ENCODE measurements at regions not wholly inside any gene's neighbourhood (a gene's known extent, or its start where the extent isn't known, plus 50 kb on each side); places are given as distances from the start of the nearest gene placed in this dataset.

DNA sequence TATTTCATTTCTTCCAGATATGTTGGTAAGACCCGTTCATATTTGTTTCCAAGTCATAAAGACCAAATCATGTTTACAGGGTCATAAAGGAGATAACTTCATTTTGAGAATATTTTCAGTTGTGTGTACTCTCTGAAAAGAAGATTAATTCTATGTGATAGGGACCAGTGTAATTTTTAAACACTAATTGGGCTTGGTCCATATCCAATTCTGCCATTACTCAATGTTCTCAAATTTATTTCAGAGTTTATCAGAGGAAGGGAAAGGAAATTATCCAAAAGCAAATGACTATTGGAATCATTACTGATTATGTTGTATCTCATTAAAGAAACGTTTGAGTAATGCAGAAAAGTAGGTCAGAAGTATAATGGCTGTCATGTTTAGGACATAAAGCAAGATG is 126.8 kb upstream of the DCN start:
- TF ChIP-seq, protein P1, sequence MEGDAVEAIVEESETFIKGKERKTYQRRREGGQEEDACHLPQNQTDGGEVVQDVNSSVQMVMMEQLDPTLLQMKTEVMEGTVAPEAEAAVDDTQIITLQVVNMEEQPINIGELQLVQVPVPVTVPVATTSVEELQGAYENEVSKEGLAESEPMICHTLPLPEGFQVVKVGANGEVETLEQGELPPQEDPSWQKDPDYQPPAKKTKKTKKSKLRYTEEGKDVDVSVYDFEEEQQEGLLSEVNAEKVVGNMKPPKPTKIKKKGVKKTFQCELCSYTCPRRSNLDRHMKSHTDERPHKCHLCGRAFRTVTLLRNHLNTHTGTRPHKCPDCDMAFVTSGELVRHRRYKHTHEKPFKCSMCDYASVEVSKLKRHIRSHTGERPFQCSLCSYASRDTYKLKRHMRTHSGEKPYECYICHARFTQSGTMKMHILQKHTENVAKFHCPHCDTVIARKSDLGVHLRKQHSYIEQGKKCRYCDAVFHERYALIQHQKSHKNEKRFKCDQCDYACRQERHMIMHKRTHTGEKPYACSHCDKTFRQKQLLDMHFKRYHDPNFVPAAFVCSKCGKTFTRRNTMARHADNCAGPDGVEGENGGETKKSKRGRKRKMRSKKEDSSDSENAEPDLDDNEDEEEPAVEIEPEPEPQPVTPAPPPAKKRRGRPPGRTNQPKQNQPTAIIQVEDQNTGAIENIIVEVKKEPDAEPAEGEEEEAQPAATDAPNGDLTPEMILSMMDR (conservative IDR thresholded peaks at IDR 0.05; ENCODE audit: low read depth, low read length): no peak
- no peak for TF ChIP-seq EZH2 (IDR thresholded peaks at IDR 0.05; ENCODE audit: low read length, unreplicated experiment)
- TF ChIP-seq EZH2phosphoT487 (IDR thresholded peaks at IDR 0.05; ENCODE audit: borderline replicate concordance, low read length): no peak

Measured in PC-3 (cell line).